NT2/D1 (cell line): ENCODE measurements at regions not wholly inside any gene's neighbourhood (a gene's known extent, or its start where the extent isn't known, plus 50 kb on each side); places are given as distances from the start of the nearest gene placed in this dataset.

Experiments used
- DNase-seq: peaks from one replicate; pipeline ENCODE4 v3.0.0-alpha.2; 2011; ENCODE audit warnings: low read depth, low spot score
- H3K27me3 ChIP-seq: 2 replicates; pipeline ENCODE4 v1.6.0; 2011; ENCODE audit warnings: mild to moderate bottlenecking; ENCODE audit not compliant: insufficient read length, insufficient read depth
- H3K36me3 ChIP-seq: 2 replicates; pipeline ENCODE4 v1.6.1; 2011; ENCODE audit warnings: mild to moderate bottlenecking, low read length, mixed read lengths; ENCODE audit not compliant: insufficient read depth, insufficient read length
- H3K4me1 ChIP-seq: 2 replicates; pipeline ENCODE4 v1.5.1; 2011; ENCODE audit not compliant: insufficient read depth, insufficient read length
- H3K4me3 ChIP-seq: 2 replicates; pipeline ENCODE4 v1.5.1; 2011; ENCODE audit warnings: low read depth; ENCODE audit not compliant: insufficient read length
- H3K9ac ChIP-seq: 2 replicates; pipeline ENCODE4 v1.6.0; 2011; ENCODE audit warnings: low read depth; ENCODE audit not compliant: insufficient read length
- H3K9me3 ChIP-seq: 2 replicates; pipeline ENCODE4 v1.5.1; 2011; ENCODE audit warnings: mild to moderate bottlenecking, low read length; ENCODE audit not compliant: insufficient read depth
- SUZ12 ChIP-seq: IDR thresholded peaks from 2 replicates; pipeline ENCODE4 v1.6.1; 2011; ENCODE audit not compliant: insufficient read length, insufficient read depth; ENCODE audit errors: extremely low read depth
- YY1 ChIP-seq: IDR thresholded peaks from 2 replicates; pipeline ENCODE4 v1.6.1; 2011; ENCODE audit not compliant: insufficient read length, insufficient read depth
- ZNF274 ChIP-seq: IDR thresholded peaks from 2 replicates; pipeline ENCODE4 v1.6.1; 2011; ENCODE audit warnings: mild to moderate bottlenecking, low read depth, low read length

DNA sequence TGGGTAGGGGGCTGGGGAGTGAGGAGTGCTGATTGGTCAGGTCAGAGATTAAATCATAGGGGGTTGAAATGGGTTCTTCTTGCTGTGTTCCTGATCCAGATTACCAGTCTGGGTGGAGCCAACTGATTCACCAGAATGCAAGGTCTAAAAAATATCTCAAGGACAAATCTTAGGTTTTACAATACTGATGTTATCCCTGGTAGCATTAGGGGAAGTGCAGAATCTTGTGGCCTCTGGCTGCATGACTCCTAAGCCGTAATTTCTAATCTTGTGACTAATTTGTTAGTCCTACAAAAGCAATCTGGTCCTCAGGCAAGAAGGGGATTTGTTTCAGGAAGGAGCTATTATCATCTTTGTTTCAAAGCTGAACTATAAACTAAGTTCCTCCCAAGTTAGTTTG lies 289.2 kb upstream of the KYNU start:
- TF ChIP-seq ZNF274, result no peak
- TF ChIP-seq YY1, result no peak
- no peaks in the 10 kb centered on the region for H3K27me3 ChIP-seq
- no peaks in the 10 kb centered on the region for H3K36me3 ChIP-seq
- no peaks in the 10 kb centered on the region for H3K9me3 ChIP-seq
- H3K4me3 ChIP-seq, result no peak overlapping the region
- no peaks in the 10 kb centered on the region for H3K4me1 ChIP-seq
- DNase-seq, result no peak
- no peak overlapping the region for H3K9ac ChIP-seq

DNA sequence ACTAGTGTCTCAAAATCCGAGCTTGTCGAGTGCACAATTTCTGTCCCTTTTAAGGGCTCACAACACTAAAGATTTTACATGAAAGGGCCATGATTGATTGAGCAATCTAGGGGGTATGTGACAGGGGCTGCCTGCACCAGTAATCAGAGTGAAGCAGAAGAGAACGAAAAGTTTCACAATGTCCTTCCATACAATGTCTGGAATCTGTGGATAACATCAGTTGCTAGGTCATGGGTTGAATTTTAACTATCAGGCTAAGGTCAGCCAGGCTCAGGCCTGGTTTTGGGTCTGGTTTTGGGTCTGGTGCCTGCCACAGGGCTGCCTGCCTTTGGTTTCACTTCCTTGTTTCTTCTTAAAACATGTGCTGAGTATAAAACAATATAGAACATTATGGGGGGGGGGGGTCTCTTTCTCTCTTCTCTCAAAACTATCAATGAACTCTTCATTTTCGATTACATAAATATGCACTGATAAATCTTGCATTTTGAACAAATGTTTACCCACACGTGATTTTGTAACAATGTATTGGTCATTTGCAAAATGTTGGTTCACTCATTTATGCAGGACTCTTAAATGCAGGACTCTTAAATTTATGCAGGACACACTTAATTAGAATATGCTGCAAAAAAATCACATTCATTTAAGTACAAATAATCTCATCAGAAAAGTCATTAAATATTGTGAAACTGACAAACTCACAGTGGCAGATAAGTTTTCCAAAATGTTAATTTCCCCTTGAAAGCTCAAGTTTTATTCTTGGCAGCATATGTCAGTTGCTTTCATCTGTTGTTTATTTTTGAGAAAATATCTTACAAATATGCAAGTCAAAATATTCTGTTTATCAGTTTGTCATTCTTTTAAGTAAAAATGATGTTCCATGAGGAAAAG lies 290.5 kb upstream of the KYNU start:
- Histone ChIP-seq H3K36me3 (no peaks in the 10 kb centered on the region), H3K27me3 (no peaks in the 10 kb centered on the region), H3K9me3 (no peaks in the 10 kb centered on the region), H3K4me1 (no peaks in the 10 kb centered on the region), H3K4me3 (no peak overlapping the region), H3K9ac (no peak overlapping the region)
- no peak for TF ChIP-seq SUZ12
- TF ChIP-seq YY1, result no peak
- no peak for TF ChIP-seq ZNF274
- DNase-seq, result no peak

DNA sequence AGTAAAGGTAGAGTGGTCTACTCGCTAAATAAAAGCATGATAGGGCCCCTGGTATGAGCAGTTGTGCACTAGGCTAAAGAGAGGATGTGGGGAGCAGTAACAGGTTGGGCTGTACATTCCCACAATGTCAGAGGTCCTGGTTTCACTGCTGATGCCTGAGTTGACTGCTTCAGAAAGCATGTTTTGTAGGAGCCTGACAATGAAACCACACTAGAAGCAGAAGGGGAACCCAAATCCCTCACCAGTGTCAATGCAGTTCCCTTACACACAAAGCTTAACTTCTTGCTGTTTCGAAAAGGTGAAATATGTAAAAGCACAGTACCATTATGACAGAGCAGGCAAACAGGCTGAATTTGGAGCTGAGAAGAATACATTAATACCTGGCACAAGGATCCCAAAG lies 291.7 kb upstream of the KYNU start:
- Histone ChIP-seq H3K9me3 (no peaks in the 10 kb centered on the region), H3K4me3 (no peak overlapping the region), H3K36me3 (no peaks in the 10 kb centered on the region), H3K9ac (no peak overlapping the region), H3K27me3 (no peaks in the 10 kb centered on the region), H3K4me1 (no peaks in the 10 kb centered on the region)
- DNase-seq, result no peak
- TF ChIP-seq ZNF274 (no peak), SUZ12 (no peak), YY1 (no peak)

DNA sequence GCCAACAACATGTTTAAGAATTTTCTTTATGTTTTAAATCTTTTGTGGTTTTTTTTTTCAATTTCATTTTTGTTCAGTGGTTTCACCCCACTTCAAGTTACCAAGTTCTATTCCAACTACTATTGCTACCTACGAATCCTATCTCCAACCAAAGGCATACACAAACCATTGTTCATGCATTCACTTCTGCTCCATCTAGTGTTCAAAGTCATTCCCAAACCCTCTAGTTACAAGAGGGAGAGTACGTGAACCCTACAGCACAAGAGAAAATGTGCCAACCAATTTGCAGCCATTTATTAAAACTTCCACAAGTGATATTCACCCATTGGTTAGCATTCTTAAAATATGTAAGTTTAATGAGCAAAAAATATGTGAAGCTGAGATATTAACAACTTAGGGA lies 295.1 kb upstream of the KYNU start:
- Histone ChIP-seq H3K9ac (no peak overlapping the region), H3K27me3 (no peaks in the 10 kb centered on the region), H3K9me3 (no peaks in the 10 kb centered on the region), H3K36me3 (no peaks in the 10 kb centered on the region), H3K4me3 (no peak overlapping the region), H3K4me1 (no peaks in the 10 kb centered on the region)
- DNase-seq, result no peak
- TF ChIP-seq YY1 (no peak), SUZ12 (no peak), ZNF274 (no peak)

DNA sequence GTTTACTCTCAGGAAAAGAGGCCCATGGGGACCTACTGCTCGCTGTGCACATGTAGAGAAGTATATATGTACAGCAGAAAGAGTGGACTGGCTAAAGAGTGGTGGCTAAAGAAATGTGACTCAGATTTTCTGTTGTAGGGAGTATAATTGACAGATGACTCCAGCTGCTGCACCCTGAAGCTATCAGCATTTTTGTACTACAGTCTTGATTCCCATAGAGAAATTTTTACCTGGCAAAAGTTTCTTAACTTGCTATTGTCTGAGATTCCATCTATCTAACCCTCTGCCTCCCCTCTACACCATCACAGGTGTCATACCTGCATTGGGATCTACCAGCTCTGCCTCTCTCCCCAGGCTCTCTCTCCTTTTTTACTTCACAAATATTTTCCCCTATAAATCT lies 296.0 kb upstream of the KYNU start:
- TF ChIP-seq SUZ12 (no peak), ZNF274 (no peak), YY1 (no peak)
- Histone ChIP-seq H3K27me3 (no peaks in the 10 kb centered on the region), H3K9me3 (no peaks in the 10 kb centered on the region), H3K4me1 (no peaks in the 10 kb centered on the region), H3K9ac (no peak overlapping the region), H3K36me3 (no peaks in the 10 kb centered on the region), H3K4me3 (no peak overlapping the region)
- DNase-seq, result no peak

- no peaks in the 10 kb centered on the region for H3K9me3 ChIP-seq
- no peak overlapping the region for H3K9ac ChIP-seq
- DNase-seq, result no peak
- no peaks in the 10 kb centered on the region for H3K36me3 ChIP-seq
- H3K4me1 ChIP-seq, result no peaks in the 10 kb centered on the region
- H3K27me3 ChIP-seq, result no peaks in the 10 kb centered on the region
- H3K4me3 ChIP-seq, result no peak overlapping the region
- TF ChIP-seq SUZ12 (no peak), YY1 (no peak), ZNF274 (no peak)
These were observed 296.8 kb upstream of the KYNU start for GRCh38 chr2:142580691-142581090.

GRCh38 chr2:142575561-142575960 lies 301.9 kb upstream of the KYNU start:
- Histone ChIP-seq H3K36me3 (no peaks in the 10 kb centered on the region), H3K4me3 (no peak overlapping the region)
- no peak for DNase-seq

More at GRCh38 chr2:142575561-142575960, 301.9 kb upstream of the KYNU start:
- Histone ChIP-seq H3K9ac (no peak overlapping the region), H3K9me3 (no peaks in the 10 kb centered on the region), H3K27me3 (no peaks in the 10 kb centered on the region), H3K4me1 (no peaks in the 10 kb centered on the region)
- no peak for TF ChIP-seq YY1
- no peak for TF ChIP-seq SUZ12
- no peak for TF ChIP-seq ZNF274
